Dermis blood vessel endothelial cell (primary cell): ENCODE measurements at regions not wholly inside any gene's neighbourhood (a gene's known extent, or its start where the extent isn't known, plus 50 kb on each side); places are given as distances from the start of the nearest gene placed in this dataset.
"Not testable (repeated sequence)": the region's sequence is repeated elsewhere in the genome, so short reads cannot be mapped to it uniquely, and the experiment has no call there.

Experiments used
- DNase-seq: peaks from one replicate; pipeline ENCODE4 v3.0.0; 2010

GRCh38 chrX:123788193-123788592, 55.3 kb upstream of the THOC2 start:
- not testable (repeated sequence) for DNase-seq

- no peak for DNase-seq
Observed at GRCh38 chrX:123788744-123789143, 55.9 kb upstream of the THOC2 start.

DNA sequence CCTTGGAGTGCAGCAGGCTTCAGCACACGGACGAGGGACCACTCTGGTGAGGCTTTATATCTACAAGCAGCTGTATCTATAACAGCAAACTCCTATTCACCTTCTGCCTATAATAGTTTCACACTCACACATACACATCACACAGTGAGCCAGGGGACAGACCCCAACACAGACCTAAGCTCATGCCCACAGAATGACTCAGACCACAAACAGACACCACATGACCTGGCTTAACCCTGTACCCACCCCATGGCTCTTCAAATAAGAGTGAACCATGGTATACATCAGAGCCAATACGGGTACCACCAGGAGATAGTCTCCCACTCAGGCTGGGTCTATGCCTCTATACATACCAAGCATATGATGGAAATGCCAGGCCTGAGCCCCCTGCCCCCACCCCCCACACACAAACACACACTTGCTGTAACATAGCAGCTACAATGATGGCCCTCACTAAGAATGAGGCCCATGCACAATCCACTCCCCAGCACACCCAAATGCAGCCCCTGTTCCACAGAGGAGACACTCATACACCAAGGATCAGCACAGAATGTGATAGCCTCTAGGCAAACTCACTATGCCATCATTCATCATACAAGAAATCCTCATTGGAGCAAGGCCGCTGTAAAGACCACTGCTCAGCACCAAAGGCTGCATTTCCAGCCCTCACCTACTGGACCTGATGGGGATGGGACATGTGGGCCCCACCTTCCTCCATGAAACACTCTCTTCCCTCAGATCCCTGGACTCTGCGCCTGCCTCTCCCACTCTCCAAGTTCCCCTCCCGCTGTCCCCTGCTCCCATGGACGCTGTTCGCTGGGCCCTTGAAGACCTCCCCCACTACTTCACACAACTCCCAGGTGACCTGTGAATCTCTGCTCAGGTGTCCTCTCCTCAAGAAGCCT, 62.1 kb upstream of the XIAP start:
- DNase-seq = no peak

- not testable (repeated sequence) for DNase-seq
Observed at GRCh38 chrX:123798706-123799430, 61.0 kb upstream of the XIAP start.

GRCh38 chrX:123801901-123802300, 58.0 kb upstream of the XIAP start:
- no peak for DNase-seq

DNA sequence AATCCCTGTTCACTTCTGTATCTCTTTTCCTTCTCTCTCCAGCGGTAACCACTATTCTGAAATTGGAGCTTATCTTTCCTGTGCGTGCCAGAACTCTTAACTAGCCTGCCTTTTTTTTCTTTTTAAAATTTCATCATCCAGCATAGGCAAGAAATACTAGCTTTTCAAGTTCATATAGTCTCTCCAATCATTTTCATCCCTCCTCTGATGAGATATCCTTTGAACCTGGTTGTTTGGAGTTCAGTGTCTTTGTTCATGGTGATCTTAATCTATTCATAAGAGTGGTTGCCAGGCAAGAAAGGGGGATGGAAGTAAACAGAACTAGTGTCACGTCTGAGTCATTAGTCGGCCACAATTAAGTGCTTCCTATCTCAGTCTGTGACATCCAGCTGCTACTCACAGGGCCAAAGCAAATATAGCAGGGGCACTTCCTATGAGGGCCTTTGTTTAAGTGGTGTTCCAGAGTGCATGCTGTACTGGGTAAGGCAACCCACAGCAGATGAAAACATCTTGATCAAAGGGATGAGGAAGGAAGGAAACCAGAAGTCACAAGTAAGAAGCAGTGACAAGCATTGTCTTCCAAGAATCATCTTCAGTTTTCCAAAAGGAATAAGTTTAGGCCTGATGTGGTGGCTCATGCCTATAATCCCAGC, 56.4 kb upstream of the XIAP start:
- peak; percentile 93 for DNase-seq

DNA sequence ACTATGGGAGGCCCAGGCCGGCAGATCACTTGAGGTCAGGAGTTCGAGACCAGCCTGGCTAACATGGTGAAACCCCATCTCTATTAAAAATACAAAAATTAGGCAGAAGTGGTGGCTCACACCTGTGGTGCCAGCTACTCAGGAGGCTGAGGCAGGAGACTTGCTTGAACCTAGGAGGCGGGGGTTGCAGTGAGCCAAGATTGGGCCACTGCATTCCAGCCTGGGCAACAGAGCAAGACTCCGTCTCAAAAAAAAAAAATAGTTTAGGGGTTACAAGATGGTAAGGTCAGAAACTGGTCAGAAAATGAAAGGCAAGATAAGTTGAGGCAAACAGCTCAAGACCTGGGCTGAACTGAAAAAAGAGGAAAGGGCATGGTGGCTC, 55.9 kb upstream of the XIAP start:
- DNase-seq = not testable (repeated sequence)

- DNase-seq = no peak
Observed at GRCh38 chrX:123807835-123808416, 51.9 kb upstream of the XIAP start.

DNA sequence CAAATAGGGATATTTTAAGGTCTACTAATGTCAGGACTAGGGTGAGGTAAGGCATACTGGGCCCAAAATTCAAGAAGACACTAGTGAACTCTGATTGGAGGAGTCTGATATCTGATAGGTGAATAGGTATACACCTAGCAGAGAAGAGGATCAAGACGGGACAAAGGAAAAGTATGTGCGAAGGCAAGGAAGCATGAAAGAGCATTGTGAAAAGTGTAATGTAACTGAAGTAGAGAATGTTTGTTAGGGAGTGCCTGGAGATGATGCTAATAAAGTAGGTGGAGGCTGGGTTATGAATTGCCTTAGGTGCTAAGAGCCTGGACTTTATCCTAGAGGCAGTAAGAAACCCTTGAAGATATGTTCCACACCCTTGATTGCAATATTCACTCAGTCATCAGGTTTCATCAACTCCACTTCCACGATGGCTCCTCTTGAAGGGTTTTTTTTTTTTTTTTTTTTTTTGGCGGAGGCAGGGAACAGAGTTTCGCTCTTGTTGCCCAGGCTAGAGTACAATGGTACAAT, 49.9 kb upstream of the XIAP start:
- no peak for DNase-seq
